SK-N-MC (cell line): ENCODE measurements at regions not wholly inside any gene's neighbourhood (a gene's known extent, or its start where the extent isn't known, plus 50 kb on each side); places are given as distances from the start of the nearest gene placed in this dataset.

Experiments
- EZH2 ChIP-seq: fragments of 200-600 bp; sonication (generic); IDR thresholded peaks from one replicate; pipeline ENCODE4 v1.6.1; 2017; ENCODE audit warnings: antibody characterized with exemption
- FOXP2 ChIP-seq: optimal IDR thresholded peaks from 2 replicates; pipeline ENCODE3; 2011; ENCODE audit warnings: mild to moderate bottlenecking, moderate library complexity; ENCODE audit not compliant: insufficient read depth; ENCODE audit errors: extremely low read length, control extremely low read depth
- POLR2AphosphoS5 ChIP-seq: IDR thresholded peaks from 2 replicates; pipeline ENCODE4 v1.6.1; 2012; ENCODE audit warnings: mild to moderate bottlenecking, low read depth, low read length, borderline replicate concordance

DNA sequence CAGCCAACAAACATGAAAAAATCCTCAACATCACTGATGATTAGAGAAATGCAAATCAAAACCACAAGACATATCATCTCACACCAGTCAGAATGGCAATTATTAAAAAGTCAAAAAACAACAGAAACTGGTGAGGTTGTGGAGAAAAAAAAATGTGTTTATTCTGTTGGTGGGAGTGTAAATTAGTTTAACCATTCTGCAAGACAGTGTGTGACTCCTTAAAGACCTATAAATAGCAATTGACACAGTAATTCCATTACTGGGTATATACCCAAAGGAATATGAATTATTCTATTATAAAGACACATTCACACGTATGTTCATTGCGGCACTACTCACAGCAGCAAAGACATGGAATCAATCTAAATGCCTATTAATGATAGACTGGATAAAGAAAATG is 427.3 kb upstream of the CHORDC1 start:
- no peak for TF ChIP-seq POLR2AphosphoS5
- TF ChIP-seq EZH2 = no peak
- no peak for TF ChIP-seq FOXP2
